Activated CD4-positive, CD25-positive, alpha-beta regulatory T cell treated with anti-CD3 and anti-CD28 coated beads, Interleukin-2, amount 50 U/mL, for 24 hours (primary cell): ENCODE measurements at regions not wholly inside any gene's neighbourhood (a gene's known extent, or its start where the extent isn't known, plus 50 kb on each side); places are given as distances from the start of the nearest gene placed in this dataset.

ENCODE experiments used
- ATAC-seq, 2 donors: fragments of 150-1000 bp; cut with Tn5 transposase; one replicate each; pipeline ENCODE4 v1.10.0; 2021; ENCODE audit warnings: mild to moderate bottlenecking in 1 of 2, moderate library complexity in 1 of 2

DNA sequence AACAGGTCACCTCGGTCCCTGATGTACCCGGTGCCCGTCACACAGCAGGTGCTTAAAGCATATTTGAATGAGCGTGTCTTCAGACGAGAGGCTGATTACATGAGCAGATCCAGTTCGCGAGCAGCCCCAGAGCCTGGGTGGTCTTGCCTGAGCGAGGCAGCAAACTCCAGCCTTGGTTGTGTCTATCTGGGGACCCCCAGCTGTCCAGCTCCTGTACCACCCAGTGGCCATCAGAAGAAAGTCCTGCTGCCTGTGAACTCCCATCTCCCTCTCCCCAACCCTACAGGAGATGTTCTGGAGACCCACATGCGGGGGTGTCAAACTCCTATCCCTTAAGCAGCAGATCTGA lies 174.2 kb downstream of the PHETA1 start:
- no peak for ATAC-seq

DNA sequence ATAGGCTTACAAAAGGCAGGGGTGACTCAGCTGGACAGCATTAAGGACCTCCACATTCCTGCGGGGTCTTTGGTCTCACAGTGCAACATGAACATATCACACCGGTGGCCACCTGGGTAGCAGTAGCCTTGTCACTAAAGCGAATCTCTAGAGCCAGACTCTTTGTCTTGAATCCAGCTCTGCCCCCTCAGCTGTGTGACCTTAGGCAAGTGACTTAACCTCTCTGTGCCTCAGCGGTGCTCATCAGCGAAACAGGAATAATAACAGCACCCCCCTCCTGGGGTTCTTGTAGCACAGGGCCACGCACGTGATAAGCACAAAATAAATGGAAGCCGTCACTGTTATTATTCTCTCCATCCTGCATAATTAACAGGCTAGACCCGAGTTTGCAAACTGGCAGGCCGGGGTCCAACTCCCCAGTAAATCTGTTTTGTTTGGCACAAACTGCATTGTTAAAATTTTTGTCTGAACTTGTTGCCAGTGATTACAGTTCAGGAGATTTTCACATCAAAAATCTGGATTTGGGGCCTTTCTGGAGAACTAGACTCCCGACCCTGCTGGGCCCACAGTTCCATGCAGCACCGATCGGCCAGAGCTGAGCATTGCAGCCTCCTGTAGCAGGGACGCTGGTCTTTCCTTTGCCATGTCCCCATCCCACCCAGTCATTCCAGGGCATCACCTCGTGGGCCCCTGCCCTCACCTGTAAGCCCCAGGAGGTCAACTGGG lies 174.8 kb downstream of the PHETA1 start:
- no peak for ATAC-seq

DNA sequence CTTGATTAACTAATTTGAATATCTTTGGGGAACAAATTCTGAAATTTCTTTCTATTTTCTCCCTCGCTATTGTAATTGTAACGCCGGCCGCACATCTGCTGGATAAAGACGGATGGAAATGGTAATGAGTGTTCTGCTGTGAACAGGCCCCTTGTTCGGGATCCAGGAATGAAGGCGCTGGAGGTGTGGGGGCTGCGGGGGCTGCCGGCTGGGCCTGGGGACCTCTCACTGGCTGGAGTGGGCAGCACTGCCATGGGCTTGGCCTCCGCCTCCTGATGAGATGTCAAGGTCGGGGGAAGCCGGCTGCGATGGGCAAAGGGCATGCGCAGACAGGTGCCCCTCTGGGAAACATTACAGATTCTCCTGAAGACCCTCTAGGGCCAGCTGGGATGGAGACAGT lies 175.4 kb downstream of the PHETA1 start:
- no peak for ATAC-seq

DNA sequence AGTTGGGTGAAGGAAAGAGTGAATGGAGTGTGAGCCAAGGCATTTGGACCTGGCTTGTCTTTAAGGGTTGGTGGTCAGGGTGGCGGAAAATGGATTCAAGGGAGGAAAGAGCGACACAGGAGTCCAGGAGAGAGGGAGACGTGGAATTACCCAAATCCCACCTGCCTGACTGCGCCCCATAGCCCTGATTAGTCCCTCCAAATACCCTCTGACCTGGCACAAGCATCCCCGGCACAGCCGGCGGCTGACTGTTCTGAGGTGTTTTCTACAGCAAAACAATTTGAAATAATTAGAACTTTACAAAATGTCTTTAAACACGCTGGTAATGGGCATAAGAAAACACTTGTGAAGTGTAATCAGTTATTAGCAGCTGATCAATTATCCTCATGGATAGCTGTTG lies 175.8 kb downstream of the PHETA1 start:
- no peak for ATAC-seq

DNA sequence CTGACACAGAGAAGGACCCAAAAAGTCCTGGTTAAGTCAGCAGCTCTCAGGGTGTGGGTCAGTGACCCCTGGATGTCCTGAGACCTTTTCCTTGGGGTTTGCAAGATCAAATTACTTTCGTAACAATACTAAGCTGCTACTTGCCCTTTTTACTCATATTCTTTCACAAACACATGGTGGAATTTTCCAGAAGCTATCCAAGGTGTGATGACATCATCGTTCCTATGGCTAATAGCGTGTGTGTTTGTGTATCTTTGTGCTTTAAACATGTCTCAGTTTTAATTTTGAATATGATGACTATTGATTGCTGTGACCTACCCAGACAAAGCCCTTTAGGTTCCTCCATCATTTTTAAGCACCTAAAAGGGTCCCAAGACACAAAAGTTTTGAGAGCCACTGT lies 176.2 kb downstream of the PHETA1 start:
- ATAC-seq, result no peak

DNA sequence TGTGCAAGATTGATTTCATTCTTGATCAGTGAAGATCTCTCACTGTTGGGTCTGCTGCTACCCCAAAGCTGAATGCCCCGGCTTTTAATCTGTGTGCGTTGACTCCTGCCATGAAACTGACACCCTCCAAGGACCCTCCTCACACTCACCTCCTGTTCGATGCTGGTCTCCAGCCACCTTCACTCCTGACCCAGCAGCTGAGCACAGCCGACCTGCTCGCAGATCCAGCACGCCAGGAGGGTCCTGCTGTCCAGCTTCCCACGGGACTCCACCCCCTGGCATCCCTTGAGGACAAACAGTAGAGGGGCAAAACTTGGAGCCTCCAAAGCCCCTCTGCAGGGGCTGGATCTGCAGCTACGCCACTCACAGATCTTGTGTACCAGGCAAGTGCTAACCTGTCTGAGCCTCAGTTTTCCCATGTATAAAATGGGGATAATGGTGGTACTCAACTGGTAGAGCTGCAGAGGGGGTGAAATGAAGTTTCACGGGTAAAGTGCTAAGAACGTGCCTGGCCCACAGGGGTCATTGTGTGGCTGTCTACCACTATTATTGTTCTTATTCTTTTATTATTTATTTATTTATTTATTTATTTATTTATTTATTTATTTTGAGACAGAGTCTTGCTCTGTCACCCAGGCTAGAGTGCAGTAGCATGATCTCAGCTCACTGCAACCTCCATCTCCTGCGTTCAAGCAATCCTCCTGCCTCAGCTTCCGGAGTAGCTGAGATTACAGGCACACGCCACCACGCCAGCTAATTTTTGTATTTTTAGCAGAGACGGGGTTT lies 178.0 kb downstream of the PHETA1 start:
- ATAC-seq, result no peak

DNA sequence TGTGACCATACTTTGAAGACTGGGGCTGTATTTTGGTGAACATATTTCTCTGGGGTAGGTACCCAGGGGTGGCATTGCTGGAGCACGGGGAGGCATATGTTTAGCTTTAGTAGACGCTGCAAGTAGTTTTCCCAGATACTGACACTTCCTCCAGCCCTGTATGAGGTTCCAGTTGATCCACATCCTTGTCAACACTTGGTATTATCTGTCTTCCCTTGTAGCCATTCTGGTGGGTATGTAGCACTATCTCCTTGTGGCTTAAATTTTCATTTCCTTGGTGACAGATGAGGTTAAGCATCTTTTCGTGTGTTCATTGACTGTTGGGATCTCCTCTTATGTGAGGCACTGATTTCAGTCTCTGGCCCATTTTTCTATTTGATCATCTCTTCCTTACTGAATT lies 179.1 kb downstream of the PHETA1 start:
- ATAC-seq, result no peak

DNA sequence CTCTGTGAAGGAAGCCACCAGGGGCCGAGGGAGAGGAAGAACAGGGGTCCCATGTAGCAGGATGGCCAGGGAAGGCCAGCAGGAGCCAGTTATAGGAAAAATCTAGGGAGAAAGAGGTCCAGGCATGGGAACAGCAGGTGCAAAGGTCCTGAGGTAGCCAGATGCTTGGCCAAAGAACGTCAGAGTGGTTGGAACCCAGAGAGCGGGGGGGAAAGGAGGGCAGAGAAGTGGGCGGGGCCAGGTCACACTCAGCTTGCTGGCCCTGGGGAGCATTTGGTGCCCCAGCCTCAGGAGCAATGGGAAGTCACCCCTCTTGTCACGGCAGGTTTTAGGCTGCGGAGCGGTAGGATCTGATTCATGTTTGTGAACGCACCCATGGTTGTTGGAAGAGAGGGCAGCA lies 180.5 kb downstream of the PHETA1 start:
- ATAC-seq, result no peak

DNA sequence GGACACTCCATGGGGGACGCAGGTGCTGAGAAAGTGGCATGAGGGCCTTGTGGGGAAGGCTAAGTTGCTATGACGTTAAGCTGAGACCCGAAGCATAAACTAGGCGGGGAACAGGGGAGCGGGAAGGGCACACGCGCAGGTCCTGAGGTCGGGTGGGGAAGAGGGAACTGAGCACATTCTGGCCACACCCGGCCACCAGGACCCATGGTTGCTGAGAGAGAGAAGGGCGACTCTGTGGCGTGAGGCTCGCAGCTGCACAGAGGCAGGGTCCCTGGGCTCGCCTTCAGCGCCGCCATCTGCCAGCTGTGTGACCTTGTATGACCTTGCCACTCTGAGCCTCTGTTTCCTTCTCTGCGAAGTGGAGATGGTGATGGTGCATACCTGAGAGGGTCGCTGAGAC lies 182.5 kb downstream of the PHETA1 start:
- no peak for ATAC-seq

DNA sequence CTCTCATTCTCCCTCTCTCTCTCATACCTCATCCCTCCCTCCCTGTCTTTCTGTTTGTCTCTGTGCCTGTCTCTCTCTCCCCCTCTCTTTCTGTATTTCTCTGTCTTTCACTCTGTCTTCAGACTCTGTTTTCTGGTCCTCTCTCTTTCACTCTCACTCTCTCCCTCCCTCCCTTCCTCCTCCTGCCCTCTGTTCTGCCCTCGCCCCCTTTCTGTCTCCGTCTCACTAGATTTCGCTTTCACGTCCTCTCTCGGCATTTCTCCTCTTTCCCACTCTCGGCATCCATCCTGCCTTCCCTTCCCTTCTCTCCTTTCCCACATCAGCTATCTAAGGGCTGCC lies 183.0 kb downstream of the PHETA1 start:
- no peak for ATAC-seq

DNA sequence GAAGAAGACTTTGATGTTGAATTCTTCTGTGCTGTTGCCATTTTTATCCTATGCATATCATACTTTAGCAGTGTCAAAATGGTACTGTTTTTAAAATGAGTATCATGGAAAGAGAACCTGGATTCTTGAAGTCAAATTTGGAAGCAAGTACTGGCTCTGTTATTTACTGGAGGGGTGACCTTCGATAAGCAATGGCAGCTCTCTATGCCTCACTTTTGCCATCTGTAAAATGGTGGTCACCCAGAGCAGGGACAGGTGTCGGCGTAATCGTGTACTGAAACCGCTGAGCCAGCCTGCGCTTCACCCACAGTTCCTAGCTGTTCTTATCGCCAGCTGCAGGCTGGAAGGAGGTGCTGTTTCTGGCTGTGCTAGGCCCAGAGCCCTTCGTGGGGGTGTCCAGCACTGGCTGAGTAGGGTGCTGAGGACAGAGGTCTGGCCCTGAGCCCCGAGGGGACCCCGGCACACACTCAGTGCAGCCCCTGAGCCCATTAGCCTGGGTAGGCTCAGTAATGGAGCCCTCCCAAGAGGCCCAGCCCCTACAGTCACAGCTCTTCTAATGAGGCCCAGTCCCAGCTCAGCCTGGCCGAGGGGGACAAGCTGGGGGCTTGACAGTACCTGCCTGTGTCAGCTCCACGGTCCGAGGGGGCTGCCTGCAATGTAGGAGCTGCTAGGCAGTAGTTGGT lies 183.5 kb downstream of the PHETA1 start:
- no peak for ATAC-seq

DNA sequence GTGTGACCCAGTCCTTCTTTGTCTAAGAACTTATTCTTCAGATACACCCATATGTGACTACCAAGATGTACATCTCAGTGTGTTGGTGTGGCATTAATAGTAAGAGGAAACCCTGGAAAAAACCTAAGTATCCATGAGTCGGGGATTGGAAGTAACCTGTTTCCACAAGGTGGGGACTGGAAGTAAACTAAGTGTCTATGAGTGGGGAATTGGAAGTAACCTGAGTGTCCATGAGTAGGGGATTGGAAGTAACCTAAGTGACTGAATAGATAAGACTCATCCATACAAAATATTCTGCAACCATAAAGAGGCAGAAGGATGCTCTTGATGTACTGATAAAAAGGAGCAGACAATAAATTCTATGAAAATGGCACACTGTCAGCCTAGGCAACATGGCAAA lies 184.7 kb downstream of the PHETA1 start:
- no peak for ATAC-seq

DNA sequence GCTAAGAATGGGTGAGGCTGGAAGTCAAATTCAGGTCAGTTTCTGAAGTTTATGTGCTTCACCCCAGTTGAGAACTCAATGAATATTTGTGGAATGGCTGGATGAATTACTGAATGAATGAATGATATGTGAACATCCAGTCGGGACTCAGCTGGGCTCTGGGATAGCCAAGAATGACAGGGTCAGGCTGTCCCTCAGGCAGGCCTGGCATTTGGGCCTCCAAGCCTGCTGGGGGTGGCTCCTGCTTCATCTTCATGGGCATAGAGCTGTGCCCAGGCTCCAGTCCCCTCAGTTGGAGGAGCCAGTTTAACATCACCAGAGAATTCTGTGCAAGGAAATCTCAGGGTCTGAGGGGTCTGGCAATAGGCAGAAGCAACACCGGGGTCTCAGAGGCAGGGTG lies 185.8 kb downstream of the PHETA1 start:
- ATAC-seq, result no peak

DNA sequence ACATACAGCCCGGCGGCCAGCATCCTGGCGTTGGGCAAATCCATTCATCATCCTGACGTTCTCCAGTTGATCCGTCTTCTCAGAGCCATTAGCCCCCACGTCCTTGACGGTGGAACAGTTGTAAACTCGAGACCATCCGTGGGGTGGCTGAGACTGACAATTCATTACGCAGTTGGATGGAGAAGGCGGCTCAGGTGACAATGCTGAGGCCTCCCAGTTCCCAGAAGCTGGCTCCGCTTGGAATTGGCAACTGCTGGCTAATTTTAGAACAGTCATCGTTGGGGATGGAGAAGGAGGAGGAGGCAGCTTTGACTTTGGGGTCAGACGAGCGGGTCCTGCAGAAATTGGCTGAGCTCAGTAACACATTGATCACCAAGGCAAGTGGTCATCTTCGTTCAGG lies 186.5 kb downstream of the PHETA1 start:
- ATAC-seq, result no peak

DNA sequence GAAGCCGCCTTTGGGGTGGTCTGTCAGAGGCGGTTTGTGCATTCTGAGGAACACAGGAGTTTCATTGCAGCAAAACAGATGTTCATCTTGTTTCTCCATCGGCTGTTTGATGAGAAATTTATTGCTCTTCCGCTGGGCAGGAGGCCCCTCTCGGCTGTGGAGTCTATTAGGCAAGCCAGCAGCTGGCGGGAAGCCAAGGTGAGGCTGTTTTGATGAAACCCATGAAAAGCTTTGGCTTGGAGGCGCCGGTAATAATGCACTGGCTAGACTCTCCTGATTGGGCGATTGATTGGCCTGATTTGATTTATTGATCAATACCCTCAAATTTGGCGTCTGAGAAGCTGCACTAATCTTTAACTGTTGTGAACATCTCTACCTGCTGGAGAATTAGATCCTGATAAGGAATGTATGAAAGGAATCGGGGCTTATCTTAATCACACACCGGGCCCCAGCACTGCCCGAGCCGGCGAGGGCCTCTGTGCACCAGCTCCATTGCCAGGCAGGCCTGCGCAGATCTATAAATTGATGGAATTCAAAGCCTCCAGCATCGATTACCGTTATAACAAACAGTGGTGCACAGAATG lies 187.7 kb downstream of the PHETA1 start:
- no peak for ATAC-seq

DNA sequence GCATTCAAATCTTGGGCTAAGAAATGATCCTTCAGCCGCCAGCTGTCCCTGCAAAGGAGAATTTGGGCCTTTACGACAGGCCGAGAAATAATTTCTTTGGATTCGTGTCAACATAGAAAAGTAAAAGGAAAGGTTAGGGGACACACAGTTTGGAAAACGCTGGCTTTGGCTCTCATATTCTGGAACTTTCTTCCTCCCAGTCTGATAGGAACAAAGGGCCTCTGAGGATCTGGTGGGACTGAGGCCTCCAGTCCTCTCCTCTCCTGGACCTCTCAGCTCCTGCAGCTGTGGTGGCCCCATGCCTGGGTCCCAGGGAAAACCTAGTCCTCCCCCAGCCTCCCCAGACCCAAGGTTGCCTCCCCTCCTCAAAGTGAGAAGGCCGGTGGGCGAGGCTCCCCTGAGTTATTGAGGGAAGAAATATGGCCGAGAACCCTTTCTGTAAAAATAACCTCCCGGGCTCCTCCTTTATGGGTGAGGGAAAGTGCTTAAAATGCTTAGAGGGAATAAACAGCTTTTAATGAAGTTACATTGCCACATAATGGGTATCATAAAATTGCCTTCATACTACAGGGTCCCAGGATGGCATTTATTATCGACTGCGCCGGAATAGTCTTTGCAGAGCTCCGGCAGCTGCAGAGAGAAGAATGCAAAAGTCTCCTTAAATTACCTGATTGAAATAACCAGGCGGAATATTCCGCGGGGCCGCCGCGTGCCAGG lies 188.3 kb downstream of the PHETA1 start:
- ATAC-seq, result no peak

DNA sequence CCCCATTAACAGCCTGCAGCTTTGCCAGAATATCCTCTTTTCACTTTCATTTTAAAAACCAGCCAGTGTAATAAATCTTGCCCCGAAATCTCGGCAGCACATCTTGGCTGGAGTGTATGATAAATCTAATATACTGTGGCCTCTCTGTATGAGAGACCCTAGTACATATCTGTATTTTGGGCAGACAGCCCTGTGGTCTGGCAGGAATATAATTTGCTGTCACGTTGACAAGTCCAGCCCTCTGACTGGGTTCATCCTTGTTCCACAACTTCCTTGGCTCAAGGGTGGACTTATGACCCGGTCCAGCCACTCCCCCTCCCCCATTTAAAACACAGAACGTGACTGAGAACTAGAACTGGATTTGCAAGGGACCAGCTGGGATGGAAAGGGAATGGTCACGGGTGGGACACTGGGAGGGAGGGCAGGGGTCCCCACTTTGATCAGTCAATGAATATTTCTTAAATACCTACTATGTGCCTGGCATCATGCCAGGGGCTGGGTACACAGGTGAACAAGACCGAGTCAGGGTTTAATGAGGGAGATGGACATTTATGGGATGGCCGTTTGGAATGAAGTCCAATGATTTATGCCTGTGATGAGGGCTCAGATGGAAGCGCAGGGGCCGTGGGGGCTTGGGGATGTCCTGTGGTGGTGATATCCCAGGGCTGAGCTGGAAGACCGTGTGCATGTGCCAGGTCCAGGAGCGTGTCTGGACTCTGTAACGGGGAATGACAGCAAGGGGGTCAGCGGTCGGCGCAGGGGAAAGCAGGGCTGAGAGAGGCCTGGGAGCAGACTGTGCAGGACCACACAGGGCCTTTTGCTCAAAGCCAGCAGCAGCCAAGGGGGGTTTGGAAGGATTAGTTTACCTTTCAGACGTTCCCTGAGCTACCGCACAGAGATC lies 190.5 kb downstream of the PHETA1 start:
- no peak for ATAC-seq

DNA sequence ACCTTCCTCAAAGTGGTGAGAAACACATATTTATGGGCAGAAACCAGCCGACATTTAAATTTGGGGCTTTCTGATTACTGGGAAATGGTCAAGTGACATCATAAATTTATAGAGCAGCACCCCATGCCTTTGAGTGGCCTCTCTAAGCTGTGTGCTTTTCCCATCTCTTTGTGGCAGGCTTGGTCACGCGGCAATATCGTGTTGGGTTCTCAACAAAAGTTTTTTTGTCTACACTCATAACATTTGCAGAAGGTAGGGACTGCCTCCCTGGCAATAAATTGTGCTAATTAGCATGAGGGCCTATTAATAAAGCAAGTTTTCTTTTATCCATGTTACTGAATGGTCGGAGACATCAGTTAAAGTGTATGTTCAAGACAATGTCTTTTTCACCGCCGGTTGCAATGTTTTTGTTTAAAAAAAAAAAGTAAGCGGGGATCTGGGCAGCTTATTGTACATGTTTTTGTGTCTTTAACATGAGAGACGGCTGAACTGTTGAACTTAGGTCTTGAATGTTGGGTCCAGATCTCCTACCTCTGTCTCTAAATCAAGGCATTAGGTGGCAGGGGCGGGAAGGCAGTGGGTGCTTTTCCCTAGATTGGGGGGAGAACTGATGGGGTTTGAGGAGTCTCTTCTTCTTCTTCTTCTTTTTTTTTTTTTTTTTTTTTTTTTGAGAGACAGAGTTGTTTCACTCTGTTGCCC lies 193.3 kb downstream of the PHETA1 start:
- no peak for ATAC-seq

DNA sequence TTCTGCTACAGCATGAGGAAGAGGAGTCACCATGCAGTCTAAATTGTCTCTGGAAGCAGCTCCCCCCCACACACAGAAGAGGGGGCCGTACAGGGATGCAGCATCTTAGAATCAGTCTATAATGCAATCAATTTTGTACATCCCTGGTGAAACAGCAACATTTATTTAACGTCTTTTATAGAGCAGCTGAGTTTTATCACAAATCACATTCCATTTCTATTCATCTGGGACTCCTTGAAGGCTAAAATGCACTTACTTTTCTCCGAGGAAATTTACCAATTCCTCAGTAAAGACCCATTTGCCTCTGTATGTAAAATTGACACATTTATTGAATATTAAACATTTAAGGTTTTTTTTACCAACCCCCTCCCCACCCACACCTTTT lies 193.9 kb downstream of the PHETA1 start:
- ATAC-seq, result no peak

DNA sequence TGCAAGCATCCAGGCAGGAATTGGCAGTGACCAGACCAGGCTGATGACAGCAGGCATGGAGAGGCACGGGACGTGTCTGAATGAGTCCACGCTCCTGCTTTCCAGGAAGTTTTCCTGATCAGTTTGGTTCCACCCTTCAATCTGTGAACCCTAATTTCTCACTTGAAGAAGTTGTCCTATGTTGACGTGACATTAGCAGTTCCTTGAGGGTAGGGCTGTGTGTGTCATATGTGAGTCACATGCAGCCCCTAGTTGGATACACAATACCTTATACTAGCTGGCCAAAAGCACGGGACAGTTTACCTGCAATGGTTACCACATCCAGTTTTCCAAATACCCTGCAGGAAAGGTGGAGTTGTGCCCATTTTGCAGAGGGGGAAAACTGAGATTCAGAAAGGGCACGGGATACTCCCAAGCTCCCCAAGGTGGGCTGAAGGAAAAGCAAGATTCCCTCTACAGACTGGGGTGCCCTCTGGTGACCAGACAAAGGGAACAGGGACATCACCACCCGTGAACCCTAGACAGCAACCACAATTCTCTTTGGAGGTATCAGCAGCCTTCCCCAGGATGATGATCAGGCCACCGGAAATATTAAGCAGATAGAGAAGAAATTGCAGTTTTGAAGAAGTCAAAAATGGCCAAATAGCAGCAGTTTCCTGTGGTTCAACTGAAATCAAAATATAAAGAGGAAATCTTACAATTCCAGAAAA lies 194.5 kb downstream of the PHETA1 start:
- ATAC-seq, result no peak

DNA sequence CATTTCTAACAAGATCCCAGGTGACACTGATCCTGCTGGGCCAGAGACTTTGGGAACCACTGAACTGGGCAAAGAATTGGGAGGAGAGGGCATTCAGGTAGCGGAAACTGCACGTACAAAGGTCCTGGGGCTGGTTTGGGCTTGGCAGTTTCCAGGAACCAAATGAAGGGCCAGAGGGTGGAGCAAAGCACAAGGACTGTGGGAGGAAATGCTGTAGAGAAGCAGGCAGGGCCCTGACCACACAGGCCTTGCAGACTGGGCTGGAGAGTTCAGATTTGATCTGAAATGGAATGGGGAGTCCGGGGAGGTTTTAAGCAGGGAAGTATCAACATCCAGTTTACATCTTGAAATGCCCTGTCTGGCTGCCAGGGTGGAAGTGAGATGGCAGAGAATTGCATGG lies 195.1 kb downstream of the PHETA1 start:
- ATAC-seq, result no peak
